Hepatocyte (in vitro differentiated cells): ENCODE measurements at regions not wholly inside any gene's neighbourhood (a gene's known extent, or its start where the extent isn't known, plus 50 kb on each side); places are given as distances from the start of the nearest gene placed in this dataset.

Experiments
- DNase-seq: peaks from one replicate; pipeline ENCODE4 v3.0.0-alpha.2; 2016; ENCODE audit warnings: low spot score
- H2AFZ ChIP-seq: fragments of 200-600 bp; sonication (generic); 2 replicates; pipeline ENCODE4 v1.6.0; 2016; ENCODE audit warnings: antibody characterized with exemption, mild to moderate bottlenecking
- H3K27ac ChIP-seq: fragments of 200-600 bp; sonication (generic); 2 replicates; pipeline ENCODE4 v1.5.1; 2016; ENCODE audit warnings: mild to moderate bottlenecking
- H3K27me3 ChIP-seq: fragments of 200-600 bp; sonication (generic); 2 replicates; pipeline ENCODE4 v1.6.1; 2016
- H3K36me3 ChIP-seq: fragments of 200-600 bp; sonication (generic); replicated peaks from 2 replicates; pipeline ENCODE4 v1.5.1; 2016; ENCODE audit warnings: low read depth; ENCODE audit not compliant: insufficient read depth
- H3K4me1 ChIP-seq: fragments of 200-600 bp; sonication (generic); 2 replicates; pipeline ENCODE4 v1.5.1; 2016; ENCODE audit warnings: mild to moderate bottlenecking, moderate library complexity; ENCODE audit not compliant: insufficient read depth
- H3K4me2 ChIP-seq: fragments of 200-600 bp; sonication (generic); 2 replicates; pipeline ENCODE4 v1.6.0; 2016
- H3K4me3 ChIP-seq: fragments of 200-600 bp; sonication (generic); 2 replicates; pipeline ENCODE4 v1.5.1; 2016; ENCODE audit warnings: mild to moderate bottlenecking
- H3K79me2 ChIP-seq: fragments of 200-600 bp; sonication (generic); 2 replicates; pipeline ENCODE4 v1.6.0; 2017; ENCODE audit warnings: mild to moderate bottlenecking
- H3K9me2 ChIP-seq: fragments of 200-600 bp; sonication (generic); replicated peaks from 2 replicates; pipeline ENCODE4 v1.6.0; 2017; ENCODE audit warnings: mild to moderate bottlenecking; ENCODE audit not compliant: insufficient read depth
- H3K9me3 ChIP-seq: fragments of 200-600 bp; sonication (generic); 2 replicates; pipeline ENCODE4 v1.5.1; 2016; ENCODE audit warnings: low read depth, mild to moderate bottlenecking
- H4K20me1 ChIP-seq: fragments of 200-600 bp; sonication (generic); 2 replicates; pipeline ENCODE4 v1.6.0; 2016; ENCODE audit warnings: mild to moderate bottlenecking; ENCODE audit not compliant: insufficient read depth, poor library complexity, severe bottlenecking
- CTCF ChIP-seq: fragments of 200-600 bp; sonication (generic); IDR thresholded peaks from 2 replicates; pipeline ENCODE4 v1.5.1; 2016; ENCODE audit warnings: antibody characterized with exemption, mild to moderate bottlenecking; ENCODE audit not compliant: poor library complexity
- EZH2 ChIP-seq: fragments of 200-600 bp; sonication (generic); IDR thresholded peaks from 2 replicates; pipeline ENCODE4 v1.6.1; 2016; ENCODE audit warnings: antibody characterized with exemption, mild to moderate bottlenecking, borderline replicate concordance
- EZH2phosphoT487 ChIP-seq: fragments of 200-600 bp; sonication (generic); IDR thresholded peaks from one replicate; pipeline ENCODE4 v1.6.1; 2018; ENCODE audit warnings: antibody characterized with exemption, mild to moderate bottlenecking, low read depth, moderate library complexity; ENCODE audit not compliant: unreplicated experiment, severe bottlenecking
- WGBS: methylation state at CpG from one replicate; pipeline ENCODE4 v1.1.6; 2016; ENCODE audit warnings: low lambda C conversion rate; ENCODE audit errors: missing lambda C conversion rate; 5-methylcytosine and 5-hydroxymethylcytosine counted together

GRCh38 chr5:57028161-57028560 is 76.2 kb upstream of the MIER3 start:
- Histone ChIP-seq H3K4me3 (no peak overlapping the region), H3K27me3 (no peaks in the 10 kb centered on the region), H3K4me2 (no peak overlapping the region), H3K27ac (no peak overlapping the region), H2AFZ (no peak overlapping the region), H3K4me1 (no peaks in the 10 kb centered on the region), H3K9me3 (no peaks in the 10 kb centered on the region), H4K20me1 (no peaks in the 10 kb centered on the region), H3K79me2 (no peaks in the 10 kb centered on the region), H3K36me3 (no peaks in the 10 kb centered on the region), H3K9me2 (no peaks in the 10 kb centered on the region)
- DNase-seq, result no peak
- TF ChIP-seq EZH2 (no peak), EZH2phosphoT487 (no peak), CTCF (no peak)
- 91% methylated on average over 2 of the region's 2 CpGs for WGBS

GRCh38 chr5:57032151-57032551 is 80.2 kb upstream of the MIER3 start:
- Histone ChIP-seq H3K4me3 (no peak overlapping the region), H3K27ac (peak overlapping the region; percentile 45), H3K27me3 (no peaks in the 10 kb centered on the region), H3K9me3 (no peaks in the 10 kb centered on the region), H3K79me2 (no peaks in the 10 kb centered on the region), H3K36me3 (no peaks in the 10 kb centered on the region), H4K20me1 (no peaks in the 10 kb centered on the region), H3K9me2 (no peaks in the 10 kb centered on the region), H3K4me2 (no peak overlapping the region), H2AFZ (no peak overlapping the region), H3K4me1 (no peaks in the 10 kb centered on the region)
- no peak for TF ChIP-seq CTCF
- TF ChIP-seq EZH2phosphoT487, result no peak
- TF ChIP-seq EZH2, result no peak
- 93% methylated on average over 1 of the region's 1 CpG for WGBS
- DNase-seq, result peak; percentile 50

GRCh38 chr5:57033103-57033502 is 81.2 kb upstream of the MIER3 start:
- Histone ChIP-seq H3K4me2 (no peak overlapping the region), H3K79me2 (no peaks in the 10 kb centered on the region), H4K20me1 (no peaks in the 10 kb centered on the region), H3K4me1 (no peaks in the 10 kb centered on the region), H3K27ac (no peak overlapping the region), H3K36me3 (no peaks in the 10 kb centered on the region), H3K4me3 (no peak overlapping the region), H3K27me3 (no peaks in the 10 kb centered on the region), H3K9me3 (no peaks in the 10 kb centered on the region), H3K9me2 (no peaks in the 10 kb centered on the region), H2AFZ (no peak overlapping the region)
- no peak for TF ChIP-seq CTCF
- peak; percentile 24 for DNase-seq

- TF ChIP-seq CTCF (no peak), EZH2 (no peak)
- H3K9me3 ChIP-seq, result no peaks in the 10 kb centered on the region
- H3K9me2 ChIP-seq, result no peaks in the 10 kb centered on the region
- H3K4me2 ChIP-seq, result no peak overlapping the region
- H4K20me1 ChIP-seq, result no peaks in the 10 kb centered on the region
- no peaks in the 10 kb centered on the region for H3K36me3 ChIP-seq
- H2AFZ ChIP-seq, result no peak overlapping the region
- 74% methylated on average over 2 of the region's 2 CpGs for WGBS
- no peak overlapping the region for H3K4me3 ChIP-seq
- no peak overlapping the region for H3K27ac ChIP-seq
- no peaks in the 10 kb centered on the region for H3K79me2 ChIP-seq
- H3K27me3 ChIP-seq, result no peaks in the 10 kb centered on the region
- DNase-seq, result no peak
- no peaks in the 10 kb centered on the region for H3K4me1 ChIP-seq
Observed at GRCh38 chr5:57033503-57033902, 81.6 kb upstream of the MIER3 start.
